ENCODE measurements at regions not wholly inside any gene's neighbourhood (a gene's known extent, or its start where the extent isn't known, plus 50 kb on each side); places are given as distances from the start of the nearest gene placed in this dataset.
"Not testable (repeated sequence)": the region's sequence is repeated elsewhere in the genome, so short reads cannot be mapped to it uniquely, and the experiment has no call there.

- DNase-seq, result no peak
Measured at GRCh38 chr4:53959343-53960120, 104.9 kb downstream of the CHIC2 start.

GRCh38 chr4:53956454-53956853 lies 108.0 kb downstream of the CHIC2 start:
- no peak for DNase-seq

- no peak for DNase-seq
Measured at GRCh38 chr4:53956053-53956452, 108.4 kb downstream of the CHIC2 start.

GRCh38 chr4:53951414-53951813 lies 113.0 kb downstream of the CHIC2 start:
- DNase-seq, result no peak

GRCh38 chr4:53943345-53944085 lies 120.9 kb downstream of the CHIC2 start:
- DNase-seq, result no peak

DNA sequence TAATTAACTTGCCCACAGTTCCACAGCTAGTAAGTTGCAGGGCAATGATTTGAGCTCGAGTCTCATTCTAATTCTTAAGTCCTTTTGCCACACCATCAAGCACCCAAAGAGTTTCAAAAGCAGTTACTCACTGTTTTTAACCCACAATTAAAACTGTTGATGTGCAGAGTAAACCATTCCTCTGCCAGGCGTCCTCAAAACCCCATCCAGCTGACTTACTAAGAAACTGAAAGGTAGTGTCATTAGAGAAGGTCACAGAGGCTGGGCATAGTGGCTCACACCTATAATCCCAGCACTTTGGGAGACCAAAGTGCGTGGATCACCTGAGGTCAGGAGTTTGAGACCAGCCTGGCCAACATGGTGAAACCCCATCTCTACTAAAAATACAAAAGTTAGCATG lies 121.7 kb downstream of the CHIC2 start:
- no peak for DNase-seq

DNA sequence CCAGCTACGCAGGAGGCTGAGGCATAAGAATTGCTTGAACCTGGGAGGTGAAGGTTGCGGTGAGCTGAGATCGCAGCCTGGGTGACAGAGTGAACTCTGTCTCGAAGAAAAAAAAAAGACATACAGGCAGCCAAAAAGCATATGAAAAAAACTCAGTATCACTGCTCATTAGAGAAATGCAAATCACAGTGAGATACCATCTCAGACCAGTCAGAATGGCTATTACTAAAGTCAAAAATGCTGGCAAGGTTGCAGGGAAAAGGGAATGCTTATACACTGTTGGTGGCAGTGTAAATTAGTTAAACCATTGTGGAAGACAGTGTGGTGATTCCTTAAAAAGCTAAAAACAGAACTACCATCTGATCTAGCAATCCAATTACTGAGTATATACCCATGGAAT lies 123.1 kb downstream of the CHIC2 start:
- no peak for DNase-seq

DNA sequence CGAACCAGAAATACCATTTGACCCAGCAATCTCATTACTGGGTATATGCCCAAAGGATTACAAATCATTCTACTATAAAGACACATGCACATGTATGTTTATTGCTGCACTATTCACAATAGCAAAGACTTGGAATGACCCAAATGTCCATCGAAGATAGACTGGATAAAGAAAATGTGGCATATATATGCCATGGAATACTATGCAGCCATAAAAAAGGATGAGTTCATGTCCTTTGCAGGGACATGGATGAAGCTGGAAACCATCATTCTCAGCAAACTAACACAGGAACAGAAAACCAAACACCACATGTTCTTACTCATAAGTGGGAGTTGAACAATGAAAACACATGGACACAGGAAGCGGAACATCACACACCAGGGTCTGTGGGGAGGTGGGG lies 124.5 kb downstream of the CHIC2 start:
- DNase-seq, result not testable (repeated sequence)

DNA sequence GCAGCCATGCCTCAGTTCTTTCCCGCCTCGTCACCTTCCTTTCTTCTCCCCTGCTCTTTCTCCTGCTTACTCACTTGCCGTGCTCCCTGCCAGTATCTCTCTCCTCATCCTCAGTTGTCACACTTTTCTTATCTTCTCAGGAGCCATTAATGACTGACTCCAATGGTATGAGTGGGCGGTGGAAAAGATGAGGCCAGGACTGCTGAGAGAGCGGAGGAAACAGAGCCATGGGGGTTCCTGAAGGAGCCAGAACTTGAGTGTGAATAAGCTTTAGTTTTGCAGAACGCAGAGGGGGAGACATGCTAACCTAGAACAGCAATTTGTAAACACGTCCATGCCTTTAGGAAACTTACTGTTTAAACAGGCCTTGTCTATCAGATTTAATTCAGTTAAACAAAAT lies 126.5 kb downstream of the CHIC2 start:
- no peak for DNase-seq

DNA sequence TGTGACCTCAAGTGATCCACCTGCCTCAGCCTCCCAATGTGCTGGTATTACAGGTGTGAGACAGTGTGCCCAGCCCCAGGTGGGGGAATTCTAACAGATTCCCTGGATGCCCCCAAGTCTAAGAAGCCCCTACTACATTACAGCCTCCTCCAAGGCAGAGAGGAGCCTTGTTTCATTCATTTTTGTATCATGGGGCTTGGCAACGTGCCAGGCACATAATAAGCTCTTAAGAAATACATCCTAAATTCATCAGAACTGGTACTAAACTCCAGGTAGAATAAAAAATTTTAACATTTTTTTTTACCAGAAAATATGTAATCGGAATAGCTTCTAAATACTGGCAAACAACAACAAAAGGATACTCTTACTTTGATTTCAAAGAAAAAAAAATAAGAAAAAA lies 127.1 kb downstream of the CHIC2 start:
- DNase-seq, result no peak

DNA sequence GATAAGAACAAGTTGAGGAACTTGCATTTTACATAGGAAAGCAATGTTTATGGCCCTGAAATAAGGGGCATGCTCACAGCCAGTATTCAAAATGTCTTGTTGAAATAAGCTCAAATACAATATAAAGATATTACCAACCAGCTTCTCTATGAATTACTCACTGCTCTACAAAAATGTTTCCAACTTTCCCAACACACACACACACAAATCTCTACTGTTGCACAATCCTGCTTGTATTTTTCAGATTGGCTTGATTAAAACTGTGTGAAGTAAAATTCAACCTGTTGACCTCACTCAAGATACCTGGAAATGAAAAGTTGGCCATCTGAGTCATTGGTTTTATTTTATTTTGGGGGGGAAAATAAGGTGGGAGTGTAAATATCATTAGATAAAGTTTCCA lies 128.6 kb downstream of the CHIC2 start:
- no peak for DNase-seq

GRCh38 chr4:53932796-53933610 lies 131.4 kb downstream of the CHIC2 start:
- DNase-seq, result no peak

DNA sequence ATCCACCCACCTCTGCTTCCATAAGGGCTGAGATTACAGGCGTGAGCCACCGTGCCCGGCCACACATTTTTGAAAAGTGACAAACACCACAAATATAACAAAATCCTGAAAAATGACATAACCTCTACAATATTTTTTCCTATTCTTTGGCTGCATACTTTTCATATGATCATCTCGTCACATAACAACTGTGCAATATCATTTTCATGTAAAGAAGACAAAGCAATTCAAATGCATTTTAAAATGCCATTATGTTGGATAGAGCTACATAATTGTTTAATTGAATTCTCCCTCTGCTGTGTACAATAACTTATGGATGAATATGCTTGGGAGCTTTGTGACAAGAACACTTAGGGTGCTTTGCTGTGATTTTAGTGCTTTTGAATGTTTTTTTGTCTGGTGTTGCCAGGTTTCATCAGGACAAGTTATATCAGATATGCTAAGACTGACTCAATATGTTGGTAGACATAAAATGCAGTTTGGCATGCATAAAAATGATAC lies 132.9 kb downstream of the CHIC2 start:
- no peak for DNase-seq

DNA sequence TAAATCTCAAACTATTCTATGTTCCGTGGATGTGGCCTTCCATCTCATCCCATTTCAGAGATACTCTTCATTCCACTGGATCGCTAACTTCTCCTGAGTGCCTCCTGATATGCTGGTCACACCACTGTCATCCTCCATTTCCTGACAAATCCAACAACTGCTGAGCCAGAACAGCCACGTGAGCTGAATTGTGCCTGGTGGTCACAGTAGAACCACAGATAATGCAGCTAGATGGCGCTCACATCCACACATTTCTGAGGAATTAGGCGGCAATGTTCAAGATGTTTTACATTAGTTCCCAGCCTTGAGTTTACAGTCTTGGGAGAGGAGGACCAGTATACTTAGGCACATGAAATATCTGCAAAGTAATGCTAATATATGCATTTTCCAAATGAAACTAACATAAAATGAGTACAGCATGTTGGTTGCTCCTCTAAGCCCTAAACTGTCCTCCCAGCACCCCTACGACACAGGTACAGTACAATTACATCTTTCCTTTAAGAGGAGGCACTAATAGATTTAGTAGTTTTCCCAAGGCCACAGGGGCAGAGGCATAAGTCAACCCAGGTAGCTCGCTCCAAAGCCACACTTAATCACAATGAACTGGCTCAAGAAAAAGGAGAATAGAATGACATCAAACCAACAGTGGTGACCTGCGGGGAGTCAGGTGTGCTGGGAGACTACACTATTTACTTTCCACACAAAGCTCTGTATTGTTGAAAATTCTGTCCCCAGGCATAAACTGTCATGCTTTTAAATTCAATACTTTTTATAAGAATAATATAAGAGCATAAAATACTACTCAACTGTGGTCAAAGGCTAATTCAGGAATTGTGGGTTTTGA lies 134.2 kb downstream of the CHIC2 start:
- DNase-seq, result no peak

- DNase-seq, result no peak
Measured at GRCh38 chr4:53929311-53929710, 135.1 kb downstream of the CHIC2 start.

- DNase-seq, result no peak
Measured at GRCh38 chr4:53928825-53929224, 135.6 kb downstream of the CHIC2 start.

DNA sequence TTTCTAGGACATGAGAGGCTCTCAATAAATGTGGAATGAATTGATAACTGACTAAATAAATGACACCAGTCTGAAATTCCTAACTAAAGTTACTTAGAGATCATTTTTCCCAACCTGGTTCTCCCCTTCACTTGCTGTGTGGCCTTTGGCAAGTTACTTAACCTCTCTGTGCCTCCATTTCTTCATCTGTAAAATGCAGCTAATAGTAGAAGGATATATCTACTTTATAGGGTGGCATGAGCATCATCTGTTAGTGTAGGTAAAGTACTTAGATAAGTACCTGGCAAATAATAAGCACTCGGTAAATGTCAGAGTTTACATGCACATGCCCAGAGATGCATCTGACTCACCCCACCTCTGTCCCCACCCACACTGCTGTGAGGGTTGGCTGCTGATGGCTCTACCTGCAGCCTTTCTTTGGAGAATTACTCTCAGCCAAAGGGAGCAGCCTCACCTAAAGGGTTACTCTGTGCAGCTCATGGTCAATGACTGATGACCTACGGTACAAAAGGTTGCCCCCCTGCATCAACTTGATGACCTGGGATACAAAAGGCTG lies 139.3 kb downstream of the CHIC2 start:
- no peak for DNase-seq

- no peak for DNase-seq
Measured at GRCh38 chr4:53924333-53925049, 139.9 kb downstream of the CHIC2 start.

DNA sequence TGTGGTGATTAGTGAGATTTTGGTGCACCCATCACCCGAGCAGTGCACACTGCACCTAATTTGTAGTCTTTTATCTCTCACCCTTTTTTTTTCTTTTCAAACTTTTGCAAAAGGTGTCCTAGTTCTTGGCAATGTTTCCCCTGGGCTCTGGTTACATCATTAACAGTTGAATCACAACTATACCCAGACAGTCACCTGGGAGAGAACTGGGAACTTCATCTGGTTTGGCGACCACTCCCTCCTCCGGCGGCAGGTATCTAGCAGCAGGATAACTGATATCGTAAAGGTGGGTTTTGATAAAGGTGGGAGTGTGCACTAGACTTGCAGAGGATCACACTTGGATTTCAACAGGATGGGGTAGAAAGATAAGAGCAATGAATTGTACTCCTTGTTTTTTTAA lies 140.5 kb downstream of the CHIC2 start:
- no peak for DNase-seq

DNA sequence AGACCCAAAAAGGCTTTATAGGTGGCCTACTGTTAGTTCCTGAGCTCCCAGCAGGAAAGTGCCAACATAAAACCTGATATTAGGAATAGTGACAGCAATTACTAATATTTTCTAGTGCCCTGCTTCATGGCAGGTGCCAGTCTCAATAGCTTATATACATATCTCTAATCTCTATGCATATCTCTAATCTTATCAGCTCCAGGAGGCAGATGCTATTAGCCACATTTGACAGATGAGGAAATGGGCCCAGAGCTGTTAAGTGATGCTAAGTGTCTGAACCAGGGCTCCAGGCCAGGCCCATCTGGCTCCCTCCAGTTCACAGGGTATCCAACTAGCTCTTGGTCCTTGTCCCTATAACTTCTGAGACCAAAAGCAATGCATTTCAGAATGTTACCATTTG lies 142.5 kb downstream of the CHIC2 start:
- DNase-seq, result no peak

- DNase-seq, result no peak
Measured at GRCh38 chr4:53920883-53921282, 143.5 kb downstream of the CHIC2 start.

GRCh38 chr4:53920116-53920515 lies 144.3 kb downstream of the CHIC2 start:
- no peak for DNase-seq

All from NCI-H187 treated with DMSO at 0.1 percent for 48 hours (cell line).